Activated naive CD8-positive, alpha-beta T cell treated with anti-CD3 and anti-CD28 coated beads for 36 hours (primary cell): ENCODE measurements at regions not wholly inside any gene's neighbourhood (a gene's known extent, or its start where the extent isn't known, plus 50 kb on each side); places are given as distances from the start of the nearest gene placed in this dataset.

Experiments used
- DNase-seq: peaks from one replicate; pipeline ENCODE4 v3.0.0; 2021
- H3K27ac Mint-ChIP-seq: one replicate; pipeline ENCODE4 v1.8.0; 2022; ENCODE audit warnings: mild to moderate bottlenecking, moderate library complexity, mixed read lengths
- H3K27me3 Mint-ChIP-seq: one replicate; pipeline ENCODE4 v1.8.0; 2022; ENCODE audit warnings: mild to moderate bottlenecking, mixed read lengths
- H3K36me3 Mint-ChIP-seq: one replicate; pipeline ENCODE4 v1.8.0; 2021; ENCODE audit warnings: mild to moderate bottlenecking, mixed read lengths
- H3K4me1 Mint-ChIP-seq: one replicate; pipeline ENCODE4 v1.8.0; 2021; ENCODE audit warnings: mixed read lengths
- H3K4me3 Mint-ChIP-seq: one replicate; pipeline ENCODE4 v1.8.0; 2022; ENCODE audit warnings: mild to moderate bottlenecking, moderate library complexity, mixed read lengths
- H3K9me3 Mint-ChIP-seq: one replicate; pipeline ENCODE4 v1.8.0; 2022; ENCODE audit warnings: mixed read lengths

DNA sequence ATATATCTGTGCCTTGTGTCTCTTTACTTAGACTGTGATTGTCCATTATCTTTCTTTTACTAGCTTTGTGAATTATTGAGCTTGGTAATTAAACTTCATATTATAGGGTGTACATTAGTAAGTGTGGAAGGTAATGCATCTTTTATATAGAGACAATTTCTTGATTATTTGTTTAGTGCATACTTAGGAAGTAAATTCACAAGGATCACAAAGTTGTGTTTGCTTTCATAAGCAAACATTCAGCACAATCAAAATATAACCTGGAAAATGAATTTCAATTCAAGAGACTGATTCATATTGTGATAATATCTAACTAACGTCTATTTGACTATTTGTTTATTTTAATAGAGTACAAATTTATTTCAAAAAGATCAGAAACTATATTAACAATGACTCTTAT is 749.9 kb upstream of the NUDT12 start:
- H3K4me1 Mint-ChIP-seq = no peaks in the 10 kb centered on the region
- no peaks in the 10 kb centered on the region for H3K36me3 Mint-ChIP-seq
- H3K4me3 Mint-ChIP-seq = no peak overlapping the region
- DNase-seq = no peak
- no peaks in the 10 kb centered on the region for H3K9me3 Mint-ChIP-seq
- H3K27me3 Mint-ChIP-seq = no peaks in the 10 kb centered on the region
- H3K27ac Mint-ChIP-seq = no peak overlapping the region

DNA sequence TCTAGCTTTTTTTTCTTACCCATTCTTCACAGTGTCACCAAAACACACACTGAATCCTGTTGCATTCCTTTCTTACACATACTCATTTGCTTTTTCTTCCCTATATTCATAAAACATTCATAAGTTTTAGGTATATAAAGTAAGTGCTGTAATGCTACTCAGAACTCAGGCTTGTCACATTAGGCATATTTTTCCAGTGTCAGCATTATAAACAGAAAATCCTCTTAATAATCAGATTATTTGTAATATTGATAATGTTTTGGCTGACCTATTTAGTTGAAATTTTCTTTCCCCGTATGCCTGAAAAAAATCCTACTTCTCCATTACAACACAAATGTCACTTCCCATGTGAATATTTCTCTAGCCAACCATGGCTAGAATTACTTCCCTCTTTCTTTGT is 743.0 kb upstream of the NUDT12 start:
- H3K9me3 Mint-ChIP-seq = no peaks in the 10 kb centered on the region

DNA sequence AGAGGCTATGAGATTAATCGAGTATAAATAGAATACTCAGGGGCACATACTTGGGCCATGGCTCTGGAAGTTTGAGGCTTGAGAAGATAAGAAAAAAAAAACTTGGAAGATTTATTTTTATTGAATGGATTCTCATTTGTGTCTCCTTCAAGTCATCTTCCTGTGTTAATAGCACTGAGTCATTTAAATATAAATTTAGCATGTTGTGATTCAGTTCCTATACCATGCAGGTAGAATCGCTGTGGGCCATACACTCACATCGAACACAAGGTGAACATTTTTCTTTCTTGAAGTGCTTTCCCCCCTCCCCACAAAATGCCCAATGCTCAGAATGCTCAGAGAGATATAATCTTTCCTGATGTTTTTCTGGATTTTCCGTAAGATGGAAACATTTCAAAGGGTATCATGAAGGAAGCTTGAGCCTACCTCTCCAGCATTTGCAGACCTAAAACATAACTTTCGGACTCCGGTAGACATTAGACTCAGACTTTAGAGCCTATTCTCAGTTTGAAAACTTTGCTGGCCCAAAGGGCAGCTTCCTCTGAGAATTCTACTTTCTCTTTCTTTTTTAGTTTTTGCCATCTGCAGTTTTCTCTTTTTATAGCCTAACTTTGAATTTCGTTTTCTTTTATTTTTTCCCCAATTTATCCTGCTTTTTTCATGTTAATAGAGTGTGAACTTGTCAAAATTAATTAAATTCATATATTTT is 737.6 kb upstream of the NUDT12 start:
- no peak overlapping the region for H3K4me3 Mint-ChIP-seq
- no peaks in the 10 kb centered on the region for H3K36me3 Mint-ChIP-seq
- no peaks in the 10 kb centered on the region for H3K27me3 Mint-ChIP-seq

More for the DNA sequence above, 743.0 kb upstream of the NUDT12 start:
- no peak for DNase-seq
- no peaks in the 10 kb centered on the region for H3K36me3 Mint-ChIP-seq
- no peaks in the 10 kb centered on the region for H3K27me3 Mint-ChIP-seq
- H3K4me1 Mint-ChIP-seq = no peaks in the 10 kb centered on the region
- no peak overlapping the region for H3K27ac Mint-ChIP-seq
- H3K4me3 Mint-ChIP-seq = no peak overlapping the region

DNA sequence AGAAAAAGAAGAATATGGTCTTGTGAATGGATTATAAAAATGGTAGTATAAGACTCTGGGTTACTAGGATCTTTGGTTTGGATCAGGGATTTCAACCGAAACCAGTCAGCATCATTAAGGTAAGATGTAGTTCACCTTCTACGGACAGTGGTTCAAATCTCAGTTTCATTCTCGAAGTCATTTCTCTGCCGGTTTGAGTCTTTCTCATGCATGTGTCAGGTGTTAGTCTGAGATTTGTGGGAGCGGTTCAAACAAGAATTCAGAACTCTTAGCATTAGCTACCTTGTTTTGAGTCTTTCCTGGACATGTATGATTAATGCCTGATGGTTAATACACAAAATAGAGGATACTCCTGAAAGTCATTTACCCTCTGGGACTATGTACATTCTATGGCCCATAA is 735.9 kb upstream of the NUDT12 start:
- no peaks in the 10 kb centered on the region for H3K27me3 Mint-ChIP-seq
- DNase-seq = no peak
- H3K9me3 Mint-ChIP-seq = no peaks in the 10 kb centered on the region

More for the DNA sequence above, 737.6 kb upstream of the NUDT12 start:
- no peak overlapping the region for H3K27ac Mint-ChIP-seq
- no peaks in the 10 kb centered on the region for H3K9me3 Mint-ChIP-seq
- H3K4me1 Mint-ChIP-seq = no peaks in the 10 kb centered on the region
- DNase-seq = no peak

DNA sequence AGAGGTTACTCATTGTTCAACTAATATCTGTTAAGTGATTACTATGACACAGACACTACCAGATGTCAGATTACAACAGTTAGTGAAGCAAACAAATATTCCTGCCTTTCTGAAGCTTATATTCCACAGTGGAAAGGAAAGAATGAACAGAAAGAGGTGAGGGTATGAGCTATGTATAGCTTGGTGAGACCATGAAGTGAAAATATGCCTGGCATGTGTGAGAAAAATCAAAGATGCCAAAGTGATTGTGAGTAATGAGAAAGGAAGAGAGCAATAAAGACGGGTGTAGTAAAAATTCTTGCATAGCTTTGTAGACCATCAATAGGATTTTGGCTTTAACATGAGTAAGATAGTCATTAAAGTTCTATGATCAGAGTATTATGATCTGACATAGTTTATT is 734.5 kb upstream of the NUDT12 start:
- Mint-ChIP-seq H3K4me3 (no peak overlapping the region), H3K27me3 (no peaks in the 10 kb centered on the region), H3K4me1 (no peaks in the 10 kb centered on the region), H3K36me3 (no peaks in the 10 kb centered on the region), H3K27ac (no peak overlapping the region), H3K9me3 (peaks cover 4% of the 10 kb centered on the region)
- no peak for DNase-seq

More for the DNA sequence above, 735.9 kb upstream of the NUDT12 start:
- H3K4me3 Mint-ChIP-seq = no peak overlapping the region
- no peaks in the 10 kb centered on the region for H3K4me1 Mint-ChIP-seq
- no peak overlapping the region for H3K27ac Mint-ChIP-seq
- no peaks in the 10 kb centered on the region for H3K36me3 Mint-ChIP-seq

DNA sequence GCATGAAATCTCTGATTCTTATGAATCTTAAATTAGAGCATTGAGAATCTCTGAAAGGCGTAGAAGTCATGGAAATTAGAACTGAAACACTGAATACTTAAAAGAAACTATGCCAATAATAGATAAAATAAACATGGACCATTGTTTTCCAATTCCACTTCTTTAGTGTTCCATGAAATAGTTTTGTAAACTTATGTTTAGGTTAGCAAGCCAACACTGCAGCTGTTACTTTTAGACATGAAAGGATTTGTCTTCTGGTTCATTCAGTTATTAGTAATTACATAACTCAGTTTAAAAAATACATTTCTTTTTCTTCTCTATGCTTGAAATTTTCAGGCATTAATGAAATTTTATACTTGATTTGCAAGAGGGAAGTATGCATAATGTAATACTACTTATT is 733.4 kb upstream of the NUDT12 start:
- H3K27ac Mint-ChIP-seq = no peak overlapping the region
- H3K36me3 Mint-ChIP-seq = no peaks in the 10 kb centered on the region
- DNase-seq = no peak
- no peak overlapping the region for H3K4me3 Mint-ChIP-seq
- no peaks in the 10 kb centered on the region for H3K4me1 Mint-ChIP-seq
- peaks cover 5% of the 10 kb centered on the region for H3K9me3 Mint-ChIP-seq
- H3K27me3 Mint-ChIP-seq = no peaks in the 10 kb centered on the region

DNA sequence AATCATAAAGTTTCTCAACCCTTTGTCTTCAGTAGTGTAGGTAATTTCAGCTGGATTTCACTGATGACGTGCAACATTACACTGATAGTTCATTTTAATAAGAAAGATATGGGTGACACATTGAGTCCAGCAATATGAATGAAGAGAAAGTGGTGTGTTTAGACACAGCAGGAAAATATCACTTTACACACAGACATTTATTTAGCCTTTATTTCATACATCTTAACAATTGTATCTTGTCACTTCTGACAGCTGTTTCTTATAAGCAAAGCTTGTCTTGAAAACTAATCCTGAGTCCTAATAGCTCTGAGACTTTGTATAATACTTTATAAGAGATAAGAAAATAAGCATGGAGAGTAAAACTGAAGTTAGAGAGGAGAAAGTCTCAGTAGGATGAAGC is 720.5 kb upstream of the NUDT12 start:
- Mint-ChIP-seq H3K27me3 (no peaks in the 10 kb centered on the region), H3K9me3 (peaks cover 5% of the 10 kb centered on the region), H3K27ac (no peak overlapping the region), H3K36me3 (no peaks in the 10 kb centered on the region), H3K4me1 (no peaks in the 10 kb centered on the region), H3K4me3 (no peak overlapping the region)
- no peak for DNase-seq

DNA sequence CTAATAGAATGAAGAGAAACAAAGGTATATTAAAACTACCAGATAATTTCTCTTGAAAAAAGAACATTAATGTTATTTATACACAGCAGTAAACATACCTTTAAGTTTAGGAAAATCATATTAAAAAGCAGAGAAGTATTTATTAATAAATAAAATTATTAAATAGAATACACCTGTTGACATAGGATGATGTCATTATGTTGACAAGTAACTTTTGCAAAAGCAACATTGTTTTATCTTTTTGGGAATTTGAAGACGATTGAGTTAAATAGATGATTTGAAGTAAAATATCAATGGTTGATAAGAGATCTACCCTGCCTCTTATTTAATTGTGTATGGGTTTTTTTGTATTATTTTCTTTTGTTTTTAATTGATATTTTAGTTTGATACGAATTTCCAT is 711.1 kb upstream of the NUDT12 start:
- Mint-ChIP-seq H3K27ac (no peak overlapping the region), H3K4me3 (no peak overlapping the region), H3K4me1 (no peaks in the 10 kb centered on the region), H3K27me3 (no peaks in the 10 kb centered on the region), H3K9me3 (peaks cover 2% of the 10 kb centered on the region), H3K36me3 (no peaks in the 10 kb centered on the region)
- DNase-seq = no peak

DNA sequence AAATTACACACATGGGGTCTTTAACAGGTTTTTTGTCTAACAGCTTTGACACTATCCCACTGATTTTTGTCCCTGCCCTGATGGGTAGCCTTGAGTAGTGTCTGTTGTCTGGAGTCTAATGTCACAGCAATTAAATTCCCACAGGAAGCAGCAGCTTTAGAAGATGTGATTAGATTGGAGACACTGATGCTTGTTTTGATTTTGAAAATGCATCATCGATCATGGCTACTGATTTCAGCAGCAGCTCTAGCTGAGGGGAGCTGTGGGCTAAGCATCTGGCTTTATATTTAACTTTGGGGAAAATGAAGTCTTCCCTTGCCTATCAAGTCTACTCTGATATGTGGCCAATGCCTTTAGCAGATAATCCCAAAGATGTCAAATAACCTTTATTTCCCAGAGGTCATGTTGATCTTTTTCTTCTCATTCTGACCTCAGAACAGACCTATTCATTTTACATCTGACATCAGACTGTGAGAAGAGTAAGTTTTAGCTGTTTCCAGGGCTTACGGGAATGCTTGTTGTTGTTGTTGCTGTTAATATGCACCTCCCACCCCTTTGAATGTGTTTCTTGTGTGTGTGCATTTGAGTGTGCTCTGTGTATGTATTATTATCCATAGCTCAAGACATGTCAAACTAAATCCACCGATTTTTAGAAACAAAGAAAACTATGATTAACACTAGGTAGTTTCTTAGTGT is 704.9 kb upstream of the NUDT12 start:
- H3K4me1 Mint-ChIP-seq = no peaks in the 10 kb centered on the region
- no peak for DNase-seq
- H3K9me3 Mint-ChIP-seq = peaks cover 3% of the 10 kb centered on the region
- H3K27ac Mint-ChIP-seq = no peak overlapping the region
- no peak overlapping the region for H3K4me3 Mint-ChIP-seq
- no peaks in the 10 kb centered on the region for H3K27me3 Mint-ChIP-seq
- H3K36me3 Mint-ChIP-seq = no peaks in the 10 kb centered on the region

DNA sequence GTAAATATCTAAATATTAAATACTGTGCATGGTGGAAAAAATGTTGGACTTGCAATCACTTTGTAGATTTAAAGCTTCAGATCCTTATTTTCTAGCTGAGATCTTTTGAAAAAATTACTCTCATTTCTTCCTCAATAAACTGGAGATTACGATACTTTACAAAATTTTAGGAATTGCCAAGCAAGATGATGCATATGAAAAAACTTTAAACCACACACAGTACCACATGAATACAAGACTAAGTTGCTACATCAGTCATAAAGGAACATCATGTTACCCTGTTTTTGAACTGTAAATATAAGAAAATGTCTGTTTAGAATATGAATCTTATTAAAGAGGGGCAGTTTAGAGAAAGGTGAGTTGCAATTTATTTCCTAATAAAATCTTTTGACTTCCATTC is 703.6 kb upstream of the NUDT12 start:
- no peaks in the 10 kb centered on the region for H3K36me3 Mint-ChIP-seq
- H3K27ac Mint-ChIP-seq = no peak overlapping the region
- DNase-seq = no peak
- peaks cover 3% of the 10 kb centered on the region for H3K9me3 Mint-ChIP-seq
- H3K27me3 Mint-ChIP-seq = no peaks in the 10 kb centered on the region
- no peaks in the 10 kb centered on the region for H3K4me1 Mint-ChIP-seq
- H3K4me3 Mint-ChIP-seq = no peak overlapping the region

DNA sequence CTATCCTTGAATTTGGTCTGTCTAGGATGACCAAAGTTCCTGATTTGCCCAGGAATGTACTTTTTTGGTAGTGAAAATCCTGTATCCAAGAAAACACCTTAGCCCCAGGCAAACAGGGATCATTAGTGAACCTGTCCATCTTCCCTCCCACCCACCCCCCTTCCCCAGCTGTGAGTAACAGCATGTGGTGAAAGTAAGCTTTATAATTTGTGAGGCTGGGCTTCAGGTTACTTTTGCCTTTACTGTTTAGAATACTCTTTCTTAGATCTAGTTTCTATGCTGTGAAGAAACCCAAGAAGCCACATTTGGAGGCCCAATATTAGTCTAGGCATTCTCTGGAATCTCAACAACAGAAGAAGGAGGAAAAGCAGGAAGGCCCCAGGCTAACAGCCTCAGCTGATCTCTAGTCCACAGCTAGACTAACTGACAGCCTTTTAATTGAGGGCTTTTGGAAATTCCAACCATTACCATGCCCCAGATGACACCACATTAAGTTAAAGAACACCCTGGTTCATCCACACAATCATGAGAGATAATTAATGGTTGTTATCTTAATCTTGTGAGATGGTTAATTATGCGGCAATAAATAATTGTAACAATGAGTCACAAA is 703.0 kb upstream of the NUDT12 start:
- DNase-seq = no peak
- H3K4me1 Mint-ChIP-seq = no peaks in the 10 kb centered on the region
- no peaks in the 10 kb centered on the region for H3K27me3 Mint-ChIP-seq
- no peak overlapping the region for H3K4me3 Mint-ChIP-seq
- no peaks in the 10 kb centered on the region for H3K36me3 Mint-ChIP-seq
- no peak overlapping the region for H3K27ac Mint-ChIP-seq
- peaks cover 3% of the 10 kb centered on the region for H3K9me3 Mint-ChIP-seq

DNA sequence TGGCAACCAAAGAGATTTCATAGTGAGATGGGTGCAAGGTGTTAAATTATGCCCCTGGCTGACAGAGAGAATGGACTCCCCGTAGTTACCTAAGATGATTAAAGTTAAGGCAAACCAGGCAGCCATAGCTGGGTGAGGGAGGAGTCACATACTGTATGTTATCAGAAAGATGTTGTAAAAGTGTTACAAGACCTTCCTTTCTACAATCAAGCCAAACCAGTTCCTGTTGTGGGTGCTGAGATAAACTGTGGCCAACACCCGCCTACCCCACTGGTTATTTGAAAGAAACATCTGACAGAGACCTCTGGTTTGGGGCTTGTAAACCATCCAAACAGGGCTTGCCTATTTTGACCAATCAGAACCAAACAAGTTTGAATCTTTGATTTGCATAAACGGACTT is 684.7 kb upstream of the NUDT12 start:
- Mint-ChIP-seq H3K27ac (no peak overlapping the region), H3K36me3 (no peaks in the 10 kb centered on the region), H3K9me3 (peaks cover 6% of the 10 kb centered on the region), H3K4me3 (no peak overlapping the region), H3K27me3 (no peaks in the 10 kb centered on the region), H3K4me1 (no peaks in the 10 kb centered on the region)
- no peak for DNase-seq

DNA sequence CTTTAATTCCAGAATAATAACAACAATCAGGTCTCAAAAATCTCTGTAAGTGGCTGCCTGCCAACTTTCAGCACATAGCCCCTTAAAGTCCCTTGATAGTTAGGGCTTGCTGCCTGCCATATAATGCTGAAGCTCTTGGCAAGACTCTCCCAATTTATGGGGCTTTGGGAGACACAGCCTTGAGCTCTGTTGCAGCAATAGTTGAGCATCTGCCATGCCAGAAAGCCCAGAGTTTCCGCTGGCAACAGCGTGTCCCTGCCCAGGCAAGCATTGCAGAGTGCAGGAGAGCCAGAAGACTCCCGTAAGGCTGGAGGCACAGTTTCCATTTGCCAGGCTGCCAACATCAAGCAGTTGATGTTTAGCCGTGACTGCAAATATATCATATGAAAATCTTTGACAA is 678.5 kb upstream of the NUDT12 start:
- H3K36me3 Mint-ChIP-seq = no peaks in the 10 kb centered on the region
- H3K4me3 Mint-ChIP-seq = no peak overlapping the region
- H3K9me3 Mint-ChIP-seq = peaks cover 2% of the 10 kb centered on the region
- H3K27me3 Mint-ChIP-seq = no peaks in the 10 kb centered on the region
- no peaks in the 10 kb centered on the region for H3K4me1 Mint-ChIP-seq
- no peak for DNase-seq
- H3K27ac Mint-ChIP-seq = no peak overlapping the region

DNA sequence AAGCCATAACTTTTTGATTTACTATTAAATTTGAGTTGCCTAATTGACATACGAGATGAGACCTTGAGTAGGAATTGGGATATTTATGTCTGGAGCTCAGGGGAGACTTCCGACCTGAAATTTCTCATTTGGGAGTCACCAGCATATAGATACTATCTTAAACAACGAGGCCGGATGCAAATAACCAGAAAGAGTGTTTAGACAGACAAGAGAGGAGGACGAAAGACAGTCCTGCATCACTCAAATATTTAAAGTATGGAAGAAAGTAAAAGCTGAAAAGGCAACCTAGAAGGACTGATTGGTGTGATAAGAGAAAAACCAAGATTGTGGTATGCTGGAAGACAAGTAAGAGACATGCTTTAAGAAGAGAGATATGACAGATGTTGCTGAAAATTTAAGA is 675.0 kb upstream of the NUDT12 start:
- no peaks in the 10 kb centered on the region for H3K9me3 Mint-ChIP-seq
- H3K27ac Mint-ChIP-seq = no peak overlapping the region
- H3K36me3 Mint-ChIP-seq = no peaks in the 10 kb centered on the region
- no peak overlapping the region for H3K4me3 Mint-ChIP-seq
- no peaks in the 10 kb centered on the region for H3K27me3 Mint-ChIP-seq
- no peaks in the 10 kb centered on the region for H3K4me1 Mint-ChIP-seq
- no peak for DNase-seq

DNA sequence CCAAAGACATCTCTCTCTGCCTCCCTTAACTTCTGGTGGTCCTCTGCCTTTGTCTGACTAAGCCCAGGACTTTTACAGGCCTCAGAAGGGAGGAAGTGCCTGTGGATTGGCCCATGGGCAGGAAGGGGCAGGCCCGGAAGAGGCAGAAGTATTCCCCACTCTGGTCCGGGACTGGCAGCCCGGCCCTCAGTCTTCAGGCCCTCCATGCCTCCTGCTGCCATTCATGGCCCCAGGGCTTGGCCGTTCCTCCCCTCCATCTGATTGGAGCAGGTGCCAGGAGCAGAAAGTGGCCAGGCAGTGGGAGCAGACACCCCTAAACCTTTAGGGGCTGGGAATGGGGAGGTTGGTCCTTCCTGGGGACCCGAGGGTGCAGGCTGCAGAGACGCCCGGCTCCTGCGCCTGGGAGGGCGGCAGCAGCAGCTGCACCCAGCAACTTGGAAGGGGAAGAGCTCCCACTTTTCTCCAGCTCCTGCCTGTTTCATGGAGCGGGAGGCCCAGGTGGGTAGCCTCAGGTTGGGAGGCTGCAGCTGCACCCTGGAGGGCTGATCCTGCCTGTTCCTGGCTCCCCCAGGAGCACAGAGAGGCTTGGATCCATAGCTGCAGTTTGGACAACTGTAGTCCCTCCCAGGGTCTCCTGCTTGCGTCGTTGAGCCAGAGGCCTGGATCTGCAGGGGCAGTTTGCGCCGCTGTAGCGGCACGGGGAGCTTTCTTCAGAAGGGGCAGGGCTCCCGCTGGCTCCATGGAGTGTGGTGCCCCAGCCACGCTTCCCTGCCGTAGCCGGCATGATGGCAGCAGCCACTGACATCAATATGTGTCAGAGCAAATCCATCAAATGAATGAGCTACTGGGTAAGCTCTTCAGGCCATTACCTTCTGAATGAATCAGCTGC is 661.5 kb upstream of the NUDT12 start:
- no peaks in the 10 kb centered on the region for H3K36me3 Mint-ChIP-seq
- no peaks in the 10 kb centered on the region for H3K4me1 Mint-ChIP-seq

More for the DNA sequence above, 661.5 kb upstream of the NUDT12 start:
- Mint-ChIP-seq H3K9me3 (no peaks in the 10 kb centered on the region), H3K4me3 (no peak overlapping the region), H3K27me3 (no peaks in the 10 kb centered on the region), H3K27ac (no peak overlapping the region)
- no peak for DNase-seq
